Thyroid gland (tissue), 4 donors: ENCODE measurements at regions not wholly inside any gene's neighbourhood (a gene's known extent, or its start where the extent isn't known, plus 50 kb on each side); places are given as distances from the start of the nearest gene placed in this dataset.

Source experiments
- CTCF ChIP-seq, 6 experiments: fragments of 200-600 bp in 3 of 6; fragments of 450-650 bp in 3 of 6; sonication (generic) in 3 of 6; IDR thresholded peaks; one replicate each; pipeline ENCODE4 v1.5.1; 2016 to 2019; ENCODE audit warnings: antibody characterized with exemption in 6 of 6, mild to moderate bottlenecking in 2 of 6, inconsistent platforms in 1 of 6, moderate library complexity in 1 of 6
- POLR2A ChIP-seq, 2 donors: fragments of 450-650 bp; IDR thresholded peaks; one replicate each; pipeline ENCODE4 v1.6.1; 2017; ENCODE audit warnings: antibody characterized with exemption in 2 of 2, mild to moderate bottlenecking in 2 of 2, moderate library complexity in 1 of 2

GRCh38 chr15:85964471-85964870, 115.2 kb upstream of the AGBL1 start:
- TF ChIP-seq CTCF (IDR thresholded peaks at IDR 0.05): no peak
- TF ChIP-seq POLR2A (IDR thresholded peaks at IDR 0.05): no peak
